GM21528 (cell line): ENCODE measurements at regions not wholly inside any gene's neighbourhood (a gene's known extent, or its start where the extent isn't known, plus 50 kb on each side); places are given as distances from the start of the nearest gene placed in this dataset.

Experiments used
- ATAC-seq: cut with Tn5 transposase; IDR thresholded peaks from one replicate; pipeline ENCODE4 v1.9.1; 2021; ENCODE audit warnings: mild to moderate bottlenecking, moderate library complexity; ENCODE audit not compliant: unreplicated experiment, low FRiP score

GRCh38 chr10:108097258-108097657 is 932.8 kb upstream of the SORCS1 start:
- no peak for ATAC-seq

GRCh38 chr10:108095932-108096925 is 931.7 kb upstream of the SORCS1 start:
- no peak for ATAC-seq

GRCh38 chr10:108090476-108091215 is 926.1 kb upstream of the SORCS1 start:
- ATAC-seq: no peak

GRCh38 chr10:108086502-108086901 is 922.0 kb upstream of the SORCS1 start:
- ATAC-seq: no peak

- ATAC-seq: no peak
These were observed 918.1 kb upstream of the SORCS1 start for GRCh38 chr10:108082596-108082995.

GRCh38 chr10:108078263-108078662 is 913.8 kb upstream of the SORCS1 start:
- ATAC-seq: no peak

GRCh38 chr10:108072466-108072865 is 908.0 kb upstream of the SORCS1 start:
- ATAC-seq: no peak

- no peak for ATAC-seq
These were observed 906.3 kb upstream of the SORCS1 start for GRCh38 chr10:108070789-108071188.

- no peak for ATAC-seq
These were observed 904.6 kb upstream of the SORCS1 start for GRCh38 chr10:108069096-108069495.

- no peak for ATAC-seq
These were observed 900.3 kb upstream of the SORCS1 start for GRCh38 chr10:108064746-108065260.

GRCh38 chr10:108060246-108060645 is 895.7 kb upstream of the SORCS1 start:
- ATAC-seq: no peak

- no peak for ATAC-seq
These were observed 891.0 kb upstream of the SORCS1 start for GRCh38 chr10:108055506-108055905.

- ATAC-seq: no peak
These were observed 888.5 kb upstream of the SORCS1 start for GRCh38 chr10:108052981-108053380.

- ATAC-seq: no peak
These were observed 886.7 kb upstream of the SORCS1 start for GRCh38 chr10:108051218-108051617.

- no peak for ATAC-seq
These were observed 886.1 kb upstream of the SORCS1 start for GRCh38 chr10:108050626-108051025.

GRCh38 chr10:108049668-108050067 is 885.2 kb upstream of the SORCS1 start:
- no peak for ATAC-seq

- no peak for ATAC-seq
These were observed 884.4 kb upstream of the SORCS1 start for GRCh38 chr10:108048898-108049297.

- ATAC-seq: no peak
These were observed 875.5 kb upstream of the SORCS1 start for GRCh38 chr10:108039821-108040584.

- ATAC-seq: no peak
These were observed 872.6 kb upstream of the SORCS1 start for GRCh38 chr10:108037061-108037460.

- ATAC-seq: no peak
These were observed 871.8 kb upstream of the SORCS1 start for GRCh38 chr10:108036265-108036664.

- no peak for ATAC-seq
These were observed 870.3 kb upstream of the SORCS1 start for GRCh38 chr10:108034829-108035228.
